ENCODE measurements at regions not wholly inside any gene's neighbourhood (a gene's known extent, or its start where the extent isn't known, plus 50 kb on each side); places are given as distances from the start of the nearest gene placed in this dataset.

DNA sequence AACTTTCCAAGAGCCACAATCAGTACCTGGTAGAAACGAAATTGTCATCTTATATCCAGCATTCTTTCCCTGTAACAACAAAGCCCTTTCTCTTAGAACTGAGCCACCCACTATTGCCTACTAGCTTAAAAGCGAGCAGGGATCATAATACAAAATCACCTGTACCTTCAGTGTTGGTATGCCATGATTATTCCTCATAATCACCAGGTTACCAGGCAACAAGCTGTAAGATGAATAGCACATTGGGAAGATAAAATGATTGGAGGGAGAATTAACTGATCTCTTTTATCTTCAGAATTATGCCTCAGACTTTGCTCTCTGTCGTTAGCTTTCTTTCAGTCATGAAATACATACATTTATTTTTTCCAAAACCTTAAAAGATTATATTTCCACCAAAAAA lies 345.6 kb downstream of the PRELID2 start:
- Histone ChIP-seq H2AFZ (ENCODE audit: low read length) (no peak overlapping the region), H3K4me1 (ENCODE audit: insufficient read depth, low read length) (no peaks in the 10 kb centered on the region), H3K27ac (ENCODE audit: extremely low read length, insufficient read depth, low read length) (no peak overlapping the region), H3K9ac (ENCODE audit: insufficient read depth, low read depth, low read length) (no peak overlapping the region), H3K4me2 (ENCODE audit: low read depth, low read length) (no peak overlapping the region), H3K4me3 (replicated peaks in 1 of 3; ENCODE audit: insufficient read depth in 1 of 3, low read depth in 2 of 3, low read length in 3 of 3) (no peak overlapping the region), H3K9me3 (ENCODE audit: low read length) (no peaks in the 10 kb centered on the region), H3K79me2 (ENCODE audit: insufficient read depth, low read length) (no peaks in the 10 kb centered on the region), H3K27me3 (ENCODE audit: control insufficient read depth in 1 of 2, insufficient read depth in 2 of 2, low read length in 2 of 2) (no peaks in the 10 kb centered on the region), H3K36me3 (replicated peaks in 1 of 2; ENCODE audit: control insufficient read depth in 1 of 2, insufficient read depth in 2 of 2, low read length in 2 of 2) (no peaks in the 10 kb centered on the region), H4K20me1 (ENCODE audit: insufficient read depth, low read length) (no peaks in the 10 kb centered on the region)
- ChIA-PET CTCF (ENCODE audit: low intra/inter-chr PET ratio, low total read pairs) (no interaction called here), POLR2A (no interaction called here)
- intact Hi-C loops (cut with micrococcal nuclease; ENCODE audit: unreplicated experiment) = no loop called here
- in situ Hi-C loops (cut with HindIII; ENCODE audit: extremely low pct_ligation_motif_present, low pct_unique_long_range_greater_than_20kb) = no loop called here
- no TSS peak for BruUV-seq (replicated peaks)
- ATAC-seq = no peak
- 39% methylated on average over 3 of the region's 3 CpGs for WGBS (ENCODE audit: low lambda C conversion rate)
- no peak for TF ChIP-seq MXD4 (CRISPR knock-in tag; IDR thresholded peaks at IDR 0.05)
- TF ChIP-seq ZNF354B (CRISPR knock-in tag; IDR thresholded peaks at IDR 0.05) = no peak
- no peak for TF ChIP-seq ZNF329 (CRISPR knock-in tag; IDR thresholded peaks at IDR 0.05; ENCODE audit: low read depth)
- TF ChIP-seq RCOR2 (CRISPR knock-in tag; IDR thresholded peaks at IDR 0.05) = no peak
- DNase-seq (ENCODE audit: low spot score) = no peak
- no peak for FAIRE-seq

DNA sequence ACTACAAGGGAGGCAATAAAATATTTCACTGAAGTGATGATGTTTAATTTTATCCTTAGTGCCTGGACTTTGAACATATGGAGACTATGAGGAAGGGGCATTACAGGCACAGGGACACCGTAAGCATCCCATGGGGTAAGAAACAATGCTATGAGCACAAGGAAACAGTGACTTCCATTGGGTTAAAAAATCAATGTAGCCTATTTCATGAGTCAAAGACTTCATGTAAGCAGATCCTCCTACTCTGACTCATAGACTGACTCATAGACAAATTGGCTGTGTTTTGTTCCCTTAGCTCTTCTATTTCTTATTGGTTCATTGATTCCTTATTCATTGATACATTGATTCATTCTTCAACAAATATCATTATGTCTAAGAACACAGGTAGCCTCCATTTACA lies 351.0 kb downstream of the PRELID2 start:
- in situ Hi-C loops (cut with HindIII; ENCODE audit: extremely low pct_ligation_motif_present, low pct_unique_long_range_greater_than_20kb) = no loop called here
- no peak for FAIRE-seq

More for the DNA sequence above, 351.0 kb downstream of the PRELID2 start:
- Histone ChIP-seq H3K9me3 (ENCODE audit: low read length) (no peaks in the 10 kb centered on the region), H3K9ac (ENCODE audit: insufficient read depth, low read depth, low read length) (no peak overlapping the region), H3K4me3 (replicated peaks in 1 of 3; ENCODE audit: insufficient read depth in 1 of 3, low read depth in 2 of 3, low read length in 3 of 3) (no peak overlapping the region), H3K79me2 (ENCODE audit: insufficient read depth, low read length) (no peaks in the 10 kb centered on the region), H4K20me1 (ENCODE audit: insufficient read depth, low read length) (no peaks in the 10 kb centered on the region), H3K27me3 (ENCODE audit: control insufficient read depth in 1 of 2, insufficient read depth in 2 of 2, low read length in 2 of 2) (no peaks in the 10 kb centered on the region), H3K36me3 (replicated peaks in 1 of 2; ENCODE audit: control insufficient read depth in 1 of 2, insufficient read depth in 2 of 2, low read length in 2 of 2) (no peaks in the 10 kb centered on the region), H3K4me1 (ENCODE audit: insufficient read depth, low read length) (no peaks in the 10 kb centered on the region), H2AFZ (ENCODE audit: low read length) (no peak overlapping the region), H3K4me2 (ENCODE audit: low read depth, low read length) (no peak overlapping the region), H3K27ac (ENCODE audit: extremely low read length, insufficient read depth, low read length) (no peak overlapping the region)
- intact Hi-C loops (cut with micrococcal nuclease; ENCODE audit: unreplicated experiment) = no loop called here
- POLR2A ChIA-PET = no interaction called here
- BruUV-seq (replicated peaks) = no TSS peak
- ATAC-seq (no peak), DNase-seq (ENCODE audit: low spot score) (no peak)
- CTCF ChIA-PET (ENCODE audit: low intra/inter-chr PET ratio, low total read pairs) = no interaction called here
- 37% methylated on average over 1 of the region's 1 CpG for WGBS (ENCODE audit: low lambda C conversion rate)
- no peak for TF ChIP-seq ZBTB1 (CRISPR knock-in tag; IDR thresholded peaks at IDR 0.05; ENCODE audit: borderline replicate concordance)
- TF ChIP-seq ZNF616 (CRISPR knock-in tag; IDR thresholded peaks at IDR 0.05; ENCODE audit: low read depth) = no peak
- no peak for TF ChIP-seq ZNF703 (CRISPR knock-in tag; IDR thresholded peaks at IDR 0.05; ENCODE audit: borderline replicate concordance)
- TF ChIP-seq ZSCAN30 (CRISPR knock-in tag; IDR thresholded peaks at IDR 0.05) = no peak
- TF ChIP-seq GATA4 (IDR thresholded peaks at IDR 0.05; ENCODE audit: borderline replicate concordance, low read depth) = no peak
- TF ChIP-seq, protein P1, sequence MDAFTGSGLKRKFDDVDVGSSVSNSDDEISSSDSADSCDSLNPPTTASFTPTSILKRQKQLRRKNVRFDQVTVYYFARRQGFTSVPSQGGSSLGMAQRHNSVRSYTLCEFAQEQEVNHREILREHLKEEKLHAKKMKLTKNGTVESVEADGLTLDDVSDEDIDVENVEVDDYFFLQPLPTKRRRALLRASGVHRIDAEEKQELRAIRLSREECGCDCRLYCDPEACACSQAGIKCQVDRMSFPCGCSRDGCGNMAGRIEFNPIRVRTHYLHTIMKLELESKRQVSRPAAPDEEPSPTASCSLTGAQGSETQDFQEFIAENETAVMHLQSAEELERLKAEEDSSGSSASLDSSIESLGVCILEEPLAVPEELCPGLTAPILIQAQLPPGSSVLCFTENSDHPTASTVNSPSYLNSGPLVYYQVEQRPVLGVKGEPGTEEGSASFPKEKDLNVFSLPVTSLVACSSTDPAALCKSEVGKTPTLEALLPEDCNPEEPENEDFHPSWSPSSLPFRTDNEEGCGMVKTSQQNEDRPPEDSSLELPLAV (CRISPR knock-in tag; conservative IDR thresholded peaks at IDR 0.05; ENCODE audit: low read depth) = no peak
- TF ChIP-seq EED (CRISPR knock-in tag; IDR thresholded peaks at IDR 0.05) = no peak
- TF ChIP-seq TGIF2 (CRISPR knock-in tag; IDR thresholded peaks at IDR 0.05) = no peak
- no peak for TF ChIP-seq ZNF24 (IDR thresholded peaks at IDR 0.05)
- no peak for TF ChIP-seq NR2F6 (IDR thresholded peaks at IDR 0.05)
- TF ChIP-seq NR2F6 (CRISPR knock-in tag; IDR thresholded peaks at IDR 0.05) = no peak
- no peak for TF ChIP-seq HMG20B (CRISPR knock-in tag; conservative IDR thresholded peaks at IDR 0.05)
- no peak for TF ChIP-seq PCBP1 (IDR thresholded peaks at IDR 0.05; ENCODE audit: borderline replicate concordance, low read depth, low read length)
- TF ChIP-seq, protein P2, sequence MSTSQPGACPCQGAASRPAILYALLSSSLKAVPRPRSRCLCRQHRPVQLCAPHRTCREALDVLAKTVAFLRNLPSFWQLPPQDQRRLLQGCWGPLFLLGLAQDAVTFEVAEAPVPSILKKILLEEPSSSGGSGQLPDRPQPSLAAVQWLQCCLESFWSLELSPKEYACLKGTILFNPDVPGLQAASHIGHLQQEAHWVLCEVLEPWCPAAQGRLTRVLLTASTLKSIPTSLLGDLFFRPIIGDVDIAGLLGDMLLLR (CRISPR knock-in tag; IDR thresholded peaks at IDR 0.05) = no peak
- no peak for TF ChIP-seq ZNF619 (CRISPR knock-in tag; IDR thresholded peaks at IDR 0.05)
- TF ChIP-seq, protein P3, sequence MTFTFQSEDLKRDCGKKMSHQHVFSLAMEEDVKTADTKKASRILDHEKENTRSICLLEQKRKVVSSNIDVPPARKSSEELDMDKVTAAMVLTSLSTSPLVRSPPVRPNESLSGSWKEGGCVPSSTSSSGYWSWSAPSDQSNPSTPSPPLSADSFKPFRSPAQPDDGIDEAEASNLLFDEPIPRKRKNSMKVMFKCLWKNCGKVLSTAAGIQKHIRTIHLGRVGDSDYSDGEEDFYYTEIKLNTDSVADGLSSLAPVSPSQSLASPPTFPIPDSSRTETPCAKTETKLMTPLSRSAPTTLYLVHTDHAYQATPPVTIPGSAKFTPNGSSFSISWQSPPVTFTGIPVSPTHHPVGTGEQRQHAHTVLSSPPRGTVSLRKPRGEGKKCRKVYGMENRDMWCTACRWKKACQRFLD (CRISPR knock-in tag; IDR thresholded peaks at IDR 0.05; ENCODE audit: borderline replicate concordance) = no peak

Measured in HepG2 (cell line).